CD4-positive, alpha-beta T cell treated with Interleukin-6 for 4 hours (primary cell): ENCODE measurements at regions not wholly inside any gene's neighbourhood (a gene's known extent, or its start where the extent isn't known, plus 50 kb on each side); places are given as distances from the start of the nearest gene placed in this dataset.
"Not testable (repeated sequence)": the region's sequence is repeated elsewhere in the genome, so short reads cannot be mapped to it uniquely, and the experiment has no call there.

Source experiments
- DNase-seq: peaks from one replicate; pipeline ENCODE4 v3.0.0-alpha.2; 2020; ENCODE audit warnings: mixed read lengths

DNA sequence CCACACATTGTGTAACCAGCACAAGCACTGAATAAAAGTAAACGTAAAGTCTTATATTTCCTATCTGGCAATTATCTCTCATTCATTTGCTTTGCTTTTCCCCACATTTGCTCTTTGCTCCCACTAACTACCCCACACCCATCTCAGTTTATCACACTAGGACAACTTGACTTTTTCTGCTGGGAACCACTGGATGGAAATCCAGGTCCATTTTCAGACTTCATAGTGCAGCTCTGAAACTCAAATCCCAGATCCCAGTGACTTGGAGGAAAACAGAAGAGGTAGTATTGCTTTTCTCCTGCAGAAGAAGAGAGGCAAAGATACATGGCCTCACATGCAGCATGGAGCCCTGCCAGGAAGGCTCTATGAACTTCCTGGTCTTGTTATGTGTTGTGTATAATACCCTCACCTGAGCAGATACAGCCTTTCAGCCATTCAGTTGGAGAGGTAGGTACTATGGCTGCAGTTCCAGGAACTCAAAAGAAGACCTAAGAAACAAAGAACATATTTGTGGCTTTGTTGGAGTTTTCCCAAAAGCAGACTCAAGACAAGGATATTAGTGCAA lies 90.0 kb upstream of the NIPBL start:
- DNase-seq: no peak

DNA sequence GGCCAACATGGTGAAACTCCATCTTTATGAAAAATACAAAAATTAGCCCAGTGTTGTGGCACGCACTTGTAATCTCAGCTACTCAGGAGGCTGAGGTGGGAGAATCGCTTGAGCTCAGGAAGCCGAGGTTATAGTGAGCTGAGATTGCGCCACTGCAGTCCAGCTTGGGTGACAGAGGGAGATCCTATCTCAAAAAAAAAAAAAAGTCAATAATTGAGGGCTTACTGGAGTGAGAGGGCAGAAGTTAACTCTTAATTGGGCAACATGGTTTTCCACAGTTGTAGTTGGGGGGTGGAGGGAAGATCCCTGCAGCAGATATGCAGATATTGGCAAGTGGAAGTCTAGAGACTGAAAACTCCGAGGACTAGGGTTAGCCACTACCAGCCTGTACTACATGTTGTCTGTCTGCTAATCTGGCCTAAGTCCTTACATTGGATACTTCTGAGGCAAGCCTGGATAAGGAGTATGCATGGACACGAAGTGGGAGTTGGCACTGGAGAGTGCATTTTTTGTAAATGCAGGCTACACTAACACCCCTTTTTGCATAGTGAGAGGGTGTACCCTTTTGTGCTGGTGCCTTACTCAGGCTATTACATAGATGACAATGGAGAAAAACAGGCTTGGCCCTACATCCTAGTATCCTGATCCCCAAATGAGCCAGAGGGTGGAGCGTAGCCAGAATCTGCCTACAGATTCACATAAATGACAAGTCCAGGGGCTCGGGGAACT lies 89.0 kb upstream of the NIPBL start:
- no peak for DNase-seq

DNA sequence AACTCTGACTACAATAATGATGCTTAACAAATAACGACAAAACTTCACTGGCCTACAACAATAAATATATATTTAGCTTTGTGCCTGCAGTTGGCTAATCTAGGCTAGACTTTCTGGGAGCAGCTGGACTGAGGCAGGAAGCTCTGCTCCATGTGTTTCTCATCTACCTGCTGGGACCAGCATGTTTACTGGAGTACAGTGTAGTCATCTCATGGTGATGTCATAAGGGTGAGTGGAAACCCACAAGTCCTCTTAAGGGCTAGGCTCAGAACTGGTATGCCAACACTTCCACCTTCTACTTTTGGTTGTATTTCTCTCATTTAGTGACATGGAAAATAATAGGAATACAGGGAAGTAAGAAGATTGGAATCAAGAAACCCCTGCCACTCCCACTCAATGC lies 85.7 kb upstream of the NIPBL start:
- no peak for DNase-seq

DNA sequence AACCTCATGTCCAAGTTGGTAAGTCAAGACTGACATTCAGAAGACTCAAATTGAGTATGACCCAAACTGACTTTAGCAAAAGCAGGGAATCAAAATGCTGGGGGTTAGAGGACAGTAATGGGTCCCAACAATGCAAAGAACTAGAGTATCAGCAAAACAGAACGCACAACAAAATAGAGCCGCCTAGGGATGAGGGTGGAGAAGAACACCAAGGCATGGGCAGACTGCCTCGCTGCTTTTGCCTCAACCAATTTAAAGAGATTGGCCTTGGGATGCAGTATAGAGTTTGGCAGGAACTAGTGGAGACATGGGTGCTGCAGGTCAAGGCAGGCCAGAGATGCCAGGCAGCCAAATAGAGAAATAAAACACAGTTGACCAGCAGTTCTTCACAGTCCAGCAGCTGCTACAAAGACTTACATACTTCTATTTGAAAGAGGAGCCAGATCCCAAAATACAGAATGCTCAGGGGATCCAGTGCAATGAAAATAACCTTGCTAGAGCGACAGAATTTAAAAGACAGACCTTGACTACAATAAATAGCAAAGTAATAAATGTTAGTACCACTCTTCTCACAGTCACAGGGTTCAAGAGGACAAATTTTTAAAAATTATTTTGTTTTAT lies 83.9 kb upstream of the NIPBL start:
- no peak for DNase-seq

DNA sequence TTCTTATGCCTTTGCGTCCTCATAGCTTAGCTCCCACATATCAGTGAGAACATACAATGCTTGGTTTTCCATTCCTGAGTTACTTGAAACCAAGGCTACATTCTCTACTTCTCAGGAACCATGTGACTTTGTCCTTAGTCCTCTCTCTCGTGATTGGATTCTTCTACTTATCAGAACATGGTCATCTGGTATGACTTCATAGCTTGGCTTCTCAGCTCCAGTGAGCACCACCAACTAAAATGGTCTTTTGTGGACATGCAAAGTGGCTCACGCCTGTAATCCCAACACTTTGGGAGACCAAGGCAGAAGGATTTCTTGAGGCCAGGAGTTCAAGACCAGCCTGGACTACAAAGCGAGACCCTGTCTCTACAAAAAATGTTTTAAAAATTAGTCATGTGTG lies 81.2 kb upstream of the NIPBL start:
- no peak for DNase-seq

DNA sequence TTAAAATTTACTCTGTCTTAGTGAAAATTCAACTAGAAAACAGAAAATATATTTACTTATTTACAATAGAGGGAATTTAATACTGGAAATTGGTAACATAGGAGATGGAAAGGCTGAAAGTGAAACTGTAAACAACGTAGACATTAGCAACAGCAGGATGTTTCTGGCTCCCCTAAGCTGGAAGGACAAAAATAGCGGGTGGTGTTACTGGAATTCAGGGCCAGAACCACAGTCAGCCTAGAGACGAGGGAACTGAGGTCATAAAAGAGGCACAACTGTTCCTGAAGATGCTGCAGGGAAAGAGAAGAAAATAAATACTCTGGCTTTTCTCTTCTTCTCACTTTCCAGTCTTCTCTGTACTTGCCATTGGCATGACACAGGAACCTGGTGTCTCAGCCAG lies 80.4 kb upstream of the NIPBL start:
- DNase-seq: no peak

DNA sequence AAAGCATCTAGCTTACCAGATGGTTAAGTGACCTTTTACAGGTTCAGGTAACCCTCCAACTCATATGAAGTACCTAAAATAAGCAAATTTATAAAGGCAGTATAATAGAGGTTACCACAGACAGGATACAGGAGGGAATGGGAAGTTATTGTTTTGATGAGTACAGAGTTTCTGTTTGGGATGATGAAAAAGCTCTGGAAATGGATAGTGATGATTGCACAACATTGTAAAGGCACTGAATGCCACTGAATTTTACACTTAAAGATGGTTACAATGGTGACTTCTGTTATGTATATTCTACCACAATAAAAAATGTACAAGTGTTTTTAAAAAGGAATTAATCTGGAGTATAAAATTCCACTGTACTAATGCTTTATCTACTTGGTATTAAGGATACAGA lies 75.0 kb upstream of the NIPBL start:
- DNase-seq: no peak

DNA sequence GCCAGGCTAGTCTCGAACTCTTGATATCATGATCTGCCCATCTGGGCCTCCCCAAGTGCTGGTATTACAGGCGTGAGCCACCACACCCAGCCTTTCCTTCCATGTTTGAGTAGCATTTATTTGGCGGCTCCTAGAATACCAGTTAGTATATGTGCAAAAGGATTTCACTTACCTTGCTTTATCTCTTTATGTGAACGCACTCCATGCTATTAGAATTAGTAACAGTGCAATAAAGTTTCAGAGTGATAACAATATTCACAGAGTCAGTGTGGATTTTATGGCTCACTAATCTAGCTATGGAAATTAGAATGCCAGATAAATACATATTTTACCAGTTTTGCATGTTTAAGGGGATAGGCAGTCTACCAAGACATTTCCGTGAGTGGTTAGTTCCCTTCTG lies 74.4 kb upstream of the NIPBL start:
- DNase-seq: no peak

DNA sequence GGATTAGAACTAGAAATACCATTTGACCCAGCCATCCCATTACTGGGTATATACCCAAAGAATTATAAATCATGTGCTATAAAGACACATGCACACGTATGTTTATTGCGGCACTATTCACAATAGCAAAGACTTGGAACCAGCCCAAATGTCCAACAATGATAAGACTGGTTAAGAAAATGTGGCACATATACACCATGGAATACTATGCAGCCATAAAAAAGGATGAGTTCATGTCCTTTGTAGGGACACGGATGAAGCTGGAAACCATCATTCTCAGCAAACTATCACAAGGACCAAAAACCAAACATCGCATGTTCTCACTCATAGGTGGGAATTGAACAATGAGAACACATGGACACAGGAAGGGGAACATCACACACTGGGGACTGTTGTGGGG lies 63.3 kb upstream of the NIPBL start:
- not testable (repeated sequence) for DNase-seq

DNA sequence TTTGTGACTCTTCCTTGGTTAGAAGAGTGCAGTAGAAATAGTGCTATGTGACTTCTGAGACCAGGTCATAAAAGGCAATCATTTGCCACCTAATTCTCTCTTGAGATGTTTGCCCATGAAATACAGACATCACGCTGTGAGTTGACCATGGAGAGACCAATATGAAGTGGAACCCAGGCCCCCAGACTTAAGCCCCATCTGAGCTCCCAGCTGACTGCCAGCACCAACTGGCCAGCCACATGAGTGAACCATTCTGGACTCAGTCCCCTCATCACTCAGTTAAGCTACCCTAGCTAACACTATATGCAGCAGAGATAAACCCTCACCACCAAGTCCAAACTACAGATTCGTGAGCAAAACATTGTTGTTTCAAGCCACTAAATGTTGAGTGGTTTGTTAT lies 60.7 kb upstream of the NIPBL start:
- DNase-seq: no peak

DNA sequence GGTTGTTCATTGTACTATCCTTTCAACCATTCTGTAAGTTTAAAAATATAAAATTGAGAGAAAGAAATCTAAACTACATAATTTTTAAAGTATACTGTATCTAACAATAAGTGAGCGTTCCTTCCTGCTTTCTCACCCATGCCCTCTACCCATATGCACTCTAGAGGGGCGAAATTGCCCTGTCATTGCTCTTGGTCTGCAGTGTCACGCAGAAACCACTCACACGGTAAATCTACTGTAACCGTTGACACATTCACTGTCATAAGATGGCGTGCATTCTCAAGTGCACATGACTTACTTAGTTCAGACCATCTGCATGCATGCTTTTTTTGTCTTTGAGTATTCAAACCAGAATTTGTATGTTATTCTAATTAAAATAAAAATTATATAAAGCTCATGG lies 55.7 kb upstream of the NIPBL start:
- DNase-seq: no peak

DNA sequence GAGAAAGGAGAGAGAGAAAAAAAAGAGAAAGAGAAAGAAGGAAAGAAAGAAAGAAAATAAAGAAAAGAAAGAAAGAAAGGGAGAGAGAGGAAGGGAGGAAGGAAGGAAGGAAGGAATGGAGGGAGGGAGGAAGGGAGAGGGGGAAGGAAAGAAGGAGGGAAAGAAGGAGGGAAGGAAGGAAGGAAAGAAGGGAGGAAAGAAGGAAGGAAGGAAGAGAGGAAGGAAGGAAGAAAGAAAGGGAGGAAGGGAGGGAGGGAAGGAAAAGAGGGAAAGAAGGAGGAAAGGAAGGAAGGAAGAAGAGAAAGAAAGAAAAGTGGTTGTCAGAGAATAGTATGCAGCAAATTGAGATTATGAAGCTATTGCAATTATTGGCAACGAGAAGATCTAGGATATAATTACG lies 49.9 kb upstream of the NIPBL start:
- no peak for DNase-seq
